Small intestine (tissue), 7 donors: ENCODE measurements at regions not wholly inside any gene's neighbourhood (a gene's known extent, or its start where the extent isn't known, plus 50 kb on each side); places are given as distances from the start of the nearest gene placed in this dataset.
A peak's percentile ranks its signal among the peaks of the same experiment; 100 is the strongest.

Experiments
- DNase-seq, 2 donors: peaks; one replicate each; pipeline versions ENCODE4 v3.0.0 to v3.0.0-alpha.2; 2013
- FAIRE-seq: peaks from 2 replicates; lab custom pipeline; 2012; peaks lifted over from hg19 to GRCh38; lab: Jason Lieb, UNC
- H3K27ac ChIP-seq, 3 donors: one replicate each; pipeline ENCODE4 v1.5.1; 2013; ENCODE audit warnings: low read length in 2 of 3, mild to moderate bottlenecking in 2 of 3, control low read depth in 1 of 3, inconsistent platforms in 1 of 3, low read depth in 1 of 3, moderate library complexity in 1 of 3
- H3K27me3 ChIP-seq, 3 donors: one replicate each; pipeline ENCODE4 v1.6.1; 2013; ENCODE audit warnings: low read length in 3 of 3, inconsistent platforms in 1 of 3; ENCODE audit not compliant: control insufficient read depth in 3 of 3, insufficient read depth in 3 of 3
- H3K36me3 ChIP-seq, 3 donors: one replicate each; pipeline ENCODE4 v1.6.1; 2013; ENCODE audit warnings: low read length in 3 of 3, inconsistent platforms in 1 of 3, low read depth in 1 of 3, mild to moderate bottlenecking in 1 of 3, moderate library complexity in 1 of 3; ENCODE audit not compliant: control insufficient read depth in 3 of 3, insufficient read depth in 2 of 3
- H3K4me1 ChIP-seq, 3 donors: one replicate each; pipeline ENCODE4 v1.6.1; 2013; ENCODE audit warnings: low read length in 2 of 3, inconsistent platforms in 1 of 3, low read depth in 1 of 3, mild to moderate bottlenecking in 1 of 3, moderate library complexity in 1 of 3; ENCODE audit not compliant: control insufficient read depth in 3 of 3, insufficient read depth in 2 of 3
- H3K4me3 ChIP-seq, 3 donors: one replicate each; pipeline ENCODE4 v1.5.1; 2013; ENCODE audit warnings: low read length in 3 of 3, control low read depth in 1 of 3, inconsistent platforms in 1 of 3, low read depth in 1 of 3, mild to moderate bottlenecking in 1 of 3, moderate library complexity in 1 of 3
- H3K9me3 ChIP-seq, 2 donors: one replicate each; pipeline ENCODE4 v1.6.1; 2013; ENCODE audit warnings: low read depth in 1 of 2, low read length in 1 of 2; ENCODE audit not compliant: control insufficient read depth in 2 of 2, insufficient read depth in 1 of 2
- WGBS, 3 donors: extraction: QIAGEN DNeasy Blood & Tissue Kit; methylation state at CpG; one replicate each; pipeline ENCODE4 v1.1.7; 2013; 5-methylcytosine and 5-hydroxymethylcytosine counted together
- donor health status: healthy with polysubstance abuse.
- donor health status: control.
- donor health status: control.
- donor health status: Bipolar disorder and iron deficiency.
- donor health status: healthy.

- DNase-seq (no peak), FAIRE-seq (no peak)
- Histone ChIP-seq H3K4me1 (no peaks in the 10 kb centered on the region), H3K4me3 (no peak overlapping the region), H3K36me3 (no peaks in the 10 kb centered on the region), H3K27ac (no peak overlapping the region), H3K9me3 (peaks cover 0 to 9% of the 10 kb centered on the region in 2 donors), H3K27me3 (peaks cover 0 to 10% (median 0%) of the 10 kb centered on the region in 3 donors)
- 62 to 75% (median 73%) methylated on average over 9 of the region's 9 CpGs for WGBS, 3 donors
Measured at GRCh38 chr9:135213566-135213965, 126.1 kb downstream of the OLFM1 start.

DNA sequence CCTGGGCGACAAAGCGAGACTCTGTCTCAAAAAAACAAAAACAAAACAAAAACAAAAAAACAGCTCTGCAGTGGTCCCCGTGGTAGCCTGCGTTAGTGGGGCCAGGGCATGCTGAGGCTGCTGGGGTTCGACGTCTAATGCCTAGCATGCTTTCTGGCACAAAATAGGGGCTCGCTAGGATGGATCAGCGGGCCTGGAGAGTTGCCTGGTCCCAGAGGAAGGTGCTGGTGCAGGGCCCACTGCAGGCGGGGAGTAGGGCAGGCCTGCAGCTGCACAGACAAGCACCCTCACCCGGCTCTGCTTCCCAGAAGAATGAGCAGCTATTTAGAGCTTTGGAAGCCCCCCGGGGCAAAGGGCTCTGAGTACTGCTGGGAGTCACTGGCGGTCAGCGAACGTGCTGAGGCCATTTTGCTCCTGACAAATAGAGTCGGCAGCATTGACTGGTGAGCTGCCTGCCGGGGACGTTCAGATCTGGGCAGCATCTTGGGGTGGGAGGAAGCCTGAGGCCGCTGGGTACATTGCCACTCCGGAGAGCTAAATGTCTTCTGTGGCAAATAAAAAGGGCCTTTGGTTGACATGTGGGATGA lies 126.7 kb downstream of the OLFM1 start:
- Histone ChIP-seq H3K27me3 (peaks cover 0 to 14% (median 0%) of the 10 kb centered on the region in 3 donors), H3K4me1 (no peaks in the 10 kb centered on the region), H3K9me3 (peaks cover 0 to 9% of the 10 kb centered on the region in 2 donors), H3K27ac (no peak overlapping the region), H3K36me3 (no peaks in the 10 kb centered on the region), H3K4me3 (no peak overlapping the region)
- no peak for FAIRE-seq
- WGBS, 3 donors: 73 to 83% (median 74%) methylated on average over 19 of the region's 19 CpGs
- DNase-seq: no peak

- WGBS, 3 donors: 69 to 86% (median 75%) methylated on average over 11 of the region's 11 CpGs
- no peaks in the 10 kb centered on the region for H3K4me1 ChIP-seq
- H3K27me3 ChIP-seq: peaks cover 0 to 14% (median 0%) of the 10 kb centered on the region in 3 donors
- DNase-seq (no peak), FAIRE-seq (no peak)
- no peak overlapping the region for H3K4me3 ChIP-seq
- peaks cover 0 to 9% of the 10 kb centered on the region in 2 donors for H3K9me3 ChIP-seq
- no peak overlapping the region for H3K27ac ChIP-seq
- no peaks in the 10 kb centered on the region for H3K36me3 ChIP-seq
Measured at GRCh38 chr9:135214706-135215105, 127.2 kb downstream of the OLFM1 start.

- no peaks in the 10 kb centered on the region for H3K36me3 ChIP-seq
- DNase-seq (peak in 1 of 2 donors; percentile 17), FAIRE-seq (no peak)
- WGBS, 3 donors: 22 to 50% (median 36%) methylated on average over 13 to 14 of the region's 14 CpGs
- no peak overlapping the region for H3K27ac ChIP-seq
- H3K4me1 ChIP-seq: no peaks in the 10 kb centered on the region
- no peak overlapping the region for H3K4me3 ChIP-seq
- peaks cover 0 to 14% (median 0%) of the 10 kb centered on the region in 3 donors for H3K27me3 ChIP-seq
- peaks cover 0 to 9% of the 10 kb centered on the region in 2 donors for H3K9me3 ChIP-seq
Measured at GRCh38 chr9:135215571-135216161, 128.2 kb downstream of the OLFM1 start.

- Histone ChIP-seq H3K4me3 (no peak overlapping the region), H3K9me3 (peaks cover 0 to 4% of the 10 kb centered on the region in 2 donors), H3K36me3 (no peaks in the 10 kb centered on the region), H3K4me1 (no peaks in the 10 kb centered on the region), H3K27me3 (peaks cover 0 to 14% (median 0%) of the 10 kb centered on the region in 3 donors), H3K27ac (no peak overlapping the region)
- WGBS, 3 donors: 79 to 85% (median 83%) methylated on average over 7 of the region's 7 CpGs
- FAIRE-seq: no peak
- no peak for DNase-seq
Measured at GRCh38 chr9:135216236-135216635, 128.8 kb downstream of the OLFM1 start.

DNA sequence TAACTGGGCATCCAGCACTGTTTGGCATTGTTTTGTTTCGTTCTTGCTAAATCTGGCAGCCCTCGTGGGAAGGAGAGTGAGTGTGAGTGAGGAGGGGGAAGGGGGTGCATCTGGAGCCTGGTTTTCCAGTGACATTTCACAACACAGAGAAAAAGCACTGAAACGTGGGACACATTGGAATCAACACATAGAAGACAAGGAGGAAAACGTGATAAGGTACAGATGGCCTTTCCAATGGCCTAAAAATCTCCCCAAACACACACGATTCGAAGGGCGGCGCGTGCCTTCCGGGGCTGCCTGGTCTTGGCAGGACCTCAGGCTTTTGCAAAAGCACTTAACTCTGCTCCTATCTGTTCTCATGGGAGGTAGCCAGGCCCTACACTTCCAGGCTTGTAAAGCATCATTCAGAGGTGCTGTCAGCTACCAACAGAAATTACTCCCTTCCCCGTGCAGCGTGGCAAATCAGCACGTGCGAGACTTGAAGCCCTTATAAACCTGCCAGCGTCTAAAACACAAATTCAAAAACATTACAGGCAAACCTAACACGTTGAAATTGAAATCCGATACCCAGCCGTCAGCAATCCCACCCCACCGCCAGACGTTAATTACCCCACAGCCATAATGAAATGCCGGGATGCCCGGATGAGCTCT lies 129.4 kb downstream of the OLFM1 start:
- no peak overlapping the region for H3K4me3 ChIP-seq
- no peaks in the 10 kb centered on the region for H3K4me1 ChIP-seq
- H3K36me3 ChIP-seq: no peaks in the 10 kb centered on the region
- FAIRE-seq: no peak
- no peak overlapping the region for H3K27ac ChIP-seq
- peaks cover 0 to 14% (median 0%) of the 10 kb centered on the region in 3 donors for H3K27me3 ChIP-seq
- no peaks in the 10 kb centered on the region for H3K9me3 ChIP-seq
- 43 to 48% (median 46%) methylated on average over 22 of the region's 22 CpGs for WGBS, 3 donors
- DNase-seq: peak in 1 of 2 donors; percentile 2

DNA sequence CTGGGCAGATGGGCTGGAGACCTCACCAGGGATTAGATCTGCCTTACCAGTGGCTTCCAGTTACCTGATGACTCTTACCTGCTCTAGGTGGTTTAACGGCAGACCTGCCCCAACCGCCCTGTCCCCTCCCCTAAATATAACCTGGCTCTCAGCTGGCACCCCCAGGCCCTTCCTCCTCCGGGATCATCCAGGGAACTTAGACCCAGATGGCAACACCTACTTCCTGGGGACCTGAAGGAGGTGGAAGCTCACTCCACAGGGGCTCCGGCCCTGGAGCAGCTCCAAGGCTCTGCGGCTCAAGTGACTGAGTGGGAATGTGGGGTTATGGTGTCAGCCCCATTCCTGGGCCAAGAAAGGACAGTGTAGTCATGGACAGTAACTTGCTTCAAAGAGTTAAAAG lies 130.4 kb downstream of the OLFM1 start:
- Histone ChIP-seq H3K27ac (no peak overlapping the region), H3K4me3 (no peak overlapping the region), H3K36me3 (no peaks in the 10 kb centered on the region), H3K4me1 (no peaks in the 10 kb centered on the region), H3K27me3 (peaks cover 0 to 14% (median 0%) of the 10 kb centered on the region in 3 donors), H3K9me3 (no peaks in the 10 kb centered on the region)
- WGBS, 3 donors: 59 to 66% (median 63%) methylated on average over 5 of the region's 5 CpGs
- no peak for DNase-seq
- FAIRE-seq: no peak

- DNase-seq (no peak), FAIRE-seq (no peak)
- H3K4me1 ChIP-seq: no peaks in the 10 kb centered on the region
- 34 to 40% (median 40%) methylated on average over 27 of the region's 27 CpGs for WGBS, 3 donors
- no peak overlapping the region for H3K27ac ChIP-seq
- no peaks in the 10 kb centered on the region for H3K9me3 ChIP-seq
- no peaks in the 10 kb centered on the region for H3K36me3 ChIP-seq
- peaks cover 0 to 14% (median 0%) of the 10 kb centered on the region in 3 donors for H3K27me3 ChIP-seq
- H3K4me3 ChIP-seq: no peak overlapping the region
Measured at GRCh38 chr9:135218331-135219225, 131.1 kb downstream of the OLFM1 start.
